ENCODE measurements at regions not wholly inside any gene's neighbourhood (a gene's known extent, or its start where the extent isn't known, plus 50 kb on each side); places are given as distances from the start of the nearest gene placed in this dataset.

DNA sequence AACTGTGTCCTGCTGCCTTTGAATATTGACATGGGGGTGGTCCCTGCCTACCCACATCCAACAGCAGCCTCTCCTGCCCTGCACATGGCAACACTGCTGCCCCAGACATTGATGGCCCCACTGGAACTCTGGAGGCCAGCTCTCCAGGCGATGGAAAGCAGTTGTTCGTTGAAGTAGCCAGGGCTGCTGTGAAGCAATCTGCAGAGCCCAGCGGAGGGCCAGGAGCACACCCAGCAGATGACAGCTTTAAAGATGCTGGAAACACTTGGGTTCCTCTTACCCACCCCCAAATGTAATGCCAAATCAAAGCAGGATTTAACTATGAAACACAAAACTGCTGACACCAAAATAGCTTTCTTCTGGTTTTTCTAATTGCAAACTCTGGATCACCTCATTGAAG lies 165.6 kb upstream of the NAV2 start:
- H3K27me3 ChIP-seq (ENCODE audit: control insufficient read depth, insufficient read depth, low read length): peaks cover 44% of the 10 kb centered on the region
- TF ChIP-seq CTCF (IDR thresholded peaks at IDR 0.05; ENCODE audit: low read depth, low read length): no peak
- H3K9me3 ChIP-seq (ENCODE audit: control insufficient read depth, insufficient read depth, low read length): no peaks in the 10 kb centered on the region; the same call in 1 of the 2 replicates
- ChIA-PET CTCF (interaction anchor here (0.6 to 1.2 kb wide), 4 partner anchors 221 to 470 kb away, joined by 3 to 4 read pairs (median 3); no protein-coding TSS in a partner anchor), POLR2A (no interaction called here)
- H3K4me3 ChIP-seq (ENCODE audit: low read depth, low read length): no peak overlapping the region
- no peak overlapping the region for H3K27ac ChIP-seq (ENCODE audit: low read depth, low read length)
- no peak for DNase-seq (ENCODE audit: low read depth, low spot score)

DNA sequence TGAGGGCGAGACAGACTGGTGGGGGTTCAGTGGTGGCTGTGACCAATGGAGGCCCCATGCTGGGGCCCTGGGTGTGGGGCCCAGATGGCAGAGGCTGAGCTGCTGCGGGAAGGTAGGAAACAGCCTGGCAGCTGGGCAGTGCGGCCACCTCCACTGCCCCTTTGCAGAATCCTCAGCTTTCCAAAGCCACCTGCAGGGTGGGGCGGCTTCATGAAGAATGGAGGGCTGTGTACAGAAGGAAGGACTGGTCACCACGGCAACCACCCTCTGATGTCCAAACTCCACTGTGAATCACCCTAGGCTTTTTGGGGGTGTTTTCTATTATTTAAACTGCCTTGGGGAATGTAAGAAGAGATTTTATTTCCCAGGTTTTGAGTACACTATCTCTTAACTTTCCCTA lies 166.3 kb upstream of the NAV2 start:
- no peak for TF ChIP-seq CTCF (IDR thresholded peaks at IDR 0.05; ENCODE audit: low read depth, low read length)
- Histone ChIP-seq H3K4me3 (ENCODE audit: low read depth, low read length) (no peak overlapping the region), H3K27me3 (ENCODE audit: control insufficient read depth, insufficient read depth, low read length) (peaks cover 39% of the 10 kb centered on the region), H3K27ac (ENCODE audit: low read depth, low read length) (no peak overlapping the region), H3K9me3 (ENCODE audit: control insufficient read depth, insufficient read depth, low read length) (no peaks in the 10 kb centered on the region; the same call in 1 of the 2 replicates)
- no peak for DNase-seq (ENCODE audit: low read depth, low spot score)
- POLR2A ChIA-PET: no interaction called here
- CTCF ChIA-PET: interaction anchor here (0.7 to 2.4 kb wide), 2 partner anchors 470 to 476 kb away, joined by 3 to 6 read pairs; no protein-coding TSS in a partner anchor

DNA sequence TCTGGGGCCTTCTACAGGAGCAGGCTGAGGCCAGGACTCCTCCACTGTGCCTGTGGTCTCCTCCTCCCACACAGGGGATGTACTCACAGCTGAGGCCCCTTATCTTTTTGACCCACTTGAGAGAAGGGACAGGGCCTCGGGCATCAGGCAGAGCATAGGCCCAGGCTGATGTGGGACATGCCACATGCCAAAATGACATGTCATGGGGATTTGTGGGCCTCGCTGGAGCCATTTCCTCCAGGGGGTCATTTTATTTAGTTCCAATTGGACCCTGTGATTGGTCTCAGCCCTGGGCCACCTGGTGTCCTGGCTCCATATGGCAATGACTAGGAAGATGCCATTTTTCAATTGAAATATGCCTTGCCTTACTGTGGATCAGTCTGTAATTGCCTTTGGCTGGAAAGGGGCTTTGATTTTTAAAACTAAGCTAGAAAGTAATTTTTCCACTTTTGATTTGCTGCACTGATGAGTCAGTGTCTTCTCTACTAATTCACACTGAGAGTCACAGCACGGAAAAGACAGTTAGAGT lies 171.1 kb upstream of the NAV2 start:
- DNase-seq (ENCODE audit: low read depth, low spot score): no peak
- Histone ChIP-seq H3K27me3 (ENCODE audit: control insufficient read depth, insufficient read depth, low read length) (peaks cover 27% of the 10 kb centered on the region), H3K27ac (ENCODE audit: low read depth, low read length) (no peak overlapping the region), H3K9me3 (ENCODE audit: control insufficient read depth, insufficient read depth, low read length) (no peaks in the 10 kb centered on the region; the same call in 1 of the 2 replicates), H3K4me3 (ENCODE audit: low read depth, low read length) (no peak overlapping the region)
- ChIA-PET POLR2A (no interaction called here), CTCF (interaction anchor here (1.0 to 1.4 kb wide), 2 partner anchors 11 to 215 kb away, joined by 5 read pairs; no protein-coding TSS in a partner anchor)
- no peak for TF ChIP-seq CTCF (IDR thresholded peaks at IDR 0.05; ENCODE audit: low read depth, low read length)

DNA sequence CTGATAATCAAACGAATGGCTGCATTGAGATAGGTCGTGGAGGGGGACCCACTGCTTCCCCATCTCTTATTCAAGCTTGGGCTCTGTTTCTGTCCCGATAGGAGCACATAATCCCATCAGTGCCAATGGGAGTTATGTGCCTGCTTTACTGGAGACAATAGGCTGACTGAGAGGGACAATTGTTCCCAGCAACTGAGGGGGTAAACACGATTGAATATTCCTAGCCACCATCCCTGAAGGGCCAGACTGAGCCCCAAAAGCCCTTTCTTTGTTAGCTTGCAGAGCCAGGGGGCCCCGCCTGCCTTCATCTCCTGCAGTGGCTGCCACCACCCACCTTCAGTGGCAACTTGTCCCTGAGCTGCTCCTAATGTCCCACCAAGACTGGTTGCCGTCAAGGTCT lies 172.8 kb upstream of the NAV2 start:
- no peak overlapping the region for H3K4me3 ChIP-seq (ENCODE audit: low read depth, low read length)
- ChIA-PET POLR2A (no interaction called here), CTCF (interaction anchor here (1.8 kb wide), 1 partner anchor 213 kb away, joined by 4 read pairs; no protein-coding TSS in a partner anchor)
- H3K27me3 ChIP-seq (ENCODE audit: control insufficient read depth, insufficient read depth, low read length): peaks cover 27% of the 10 kb centered on the region
- H3K27ac ChIP-seq (ENCODE audit: low read depth, low read length): no peak overlapping the region
- no peak for TF ChIP-seq CTCF (IDR thresholded peaks at IDR 0.05; ENCODE audit: low read depth, low read length)
- DNase-seq (ENCODE audit: low read depth, low spot score): no peak
- no peaks in the 10 kb centered on the region for H3K9me3 ChIP-seq (ENCODE audit: control insufficient read depth, insufficient read depth, low read length)

GRCh38 chr11:19537803-19538453 lies 174.7 kb upstream of the NAV2 start:
- Histone ChIP-seq H3K27me3 (ENCODE audit: control insufficient read depth, insufficient read depth, low read length) (peaks cover 25% of the 10 kb centered on the region), H3K4me3 (ENCODE audit: low read depth, low read length) (no peak overlapping the region), H3K9me3 (ENCODE audit: control insufficient read depth, insufficient read depth, low read length) (no peaks in the 10 kb centered on the region), H3K27ac (ENCODE audit: low read depth, low read length) (no peak overlapping the region)
- no peak for TF ChIP-seq CTCF (IDR thresholded peaks at IDR 0.05; ENCODE audit: low read depth, low read length)
- ChIA-PET CTCF (interaction anchor here (2.0 kb wide), 1 partner anchor 16 kb away, joined by 8 read pairs; no protein-coding TSS in a partner anchor), POLR2A (interaction anchor here (1.0 kb wide), 1 partner anchor 106 kb away, joined by 3 read pairs; no protein-coding TSS in a partner anchor)
- DNase-seq (ENCODE audit: low read depth, low spot score): no peak
